Right lobe of liver (tissue), 4 donors: ENCODE measurements at regions not wholly inside any gene's neighbourhood (a gene's known extent, or its start where the extent isn't known, plus 50 kb on each side); places are given as distances from the start of the nearest gene placed in this dataset.

Experiments
- POLR2A ChIP-seq: fragments of 450-650 bp; IDR thresholded peaks from one replicate; pipeline ENCODE4 v1.6.1; 2017; ENCODE audit warnings: antibody characterized with exemption, mild to moderate bottlenecking
- TF ChIP-seq, protein P1 (sequence below), 4 donors: fragments of 200-600 bp in 3 of 4; fragments of 450-650 bp in 1 of 4; IDR thresholded peaks; one replicate each; pipeline versions ENCODE4 v1.5.1 to v1.8.0; 2016 to 2022; ENCODE audit warnings: antibody characterized with exemption in 4 of 4, mild to moderate bottlenecking in 2 of 4
- donor health status: DM: no; HTN: no; CAD: no.
- donor health status: DM: no; HTN: no; CAD: no.
- donor health status: DM: no; HTN: yes; CAD: no.

DNA sequence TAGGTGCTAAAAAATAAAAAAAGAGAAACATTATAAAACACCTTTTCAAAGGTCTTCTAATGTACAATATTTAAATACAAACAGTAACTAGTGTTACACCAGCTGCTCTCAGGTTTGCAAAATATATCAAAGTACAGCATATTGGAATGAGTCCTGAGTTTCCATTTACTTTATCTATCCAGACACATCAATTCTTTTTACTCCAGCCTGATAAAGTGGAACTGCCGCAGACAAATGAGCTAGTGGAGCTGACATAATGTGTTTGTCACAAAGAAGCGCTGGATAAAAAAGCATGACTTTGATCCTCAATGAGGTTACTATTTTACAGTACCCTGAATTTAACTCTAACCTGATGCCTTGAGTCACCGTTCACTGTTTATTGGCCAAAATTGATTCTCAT, 1243.1 kb downstream of the GATA3 start:
- TF ChIP-seq, protein P1, sequence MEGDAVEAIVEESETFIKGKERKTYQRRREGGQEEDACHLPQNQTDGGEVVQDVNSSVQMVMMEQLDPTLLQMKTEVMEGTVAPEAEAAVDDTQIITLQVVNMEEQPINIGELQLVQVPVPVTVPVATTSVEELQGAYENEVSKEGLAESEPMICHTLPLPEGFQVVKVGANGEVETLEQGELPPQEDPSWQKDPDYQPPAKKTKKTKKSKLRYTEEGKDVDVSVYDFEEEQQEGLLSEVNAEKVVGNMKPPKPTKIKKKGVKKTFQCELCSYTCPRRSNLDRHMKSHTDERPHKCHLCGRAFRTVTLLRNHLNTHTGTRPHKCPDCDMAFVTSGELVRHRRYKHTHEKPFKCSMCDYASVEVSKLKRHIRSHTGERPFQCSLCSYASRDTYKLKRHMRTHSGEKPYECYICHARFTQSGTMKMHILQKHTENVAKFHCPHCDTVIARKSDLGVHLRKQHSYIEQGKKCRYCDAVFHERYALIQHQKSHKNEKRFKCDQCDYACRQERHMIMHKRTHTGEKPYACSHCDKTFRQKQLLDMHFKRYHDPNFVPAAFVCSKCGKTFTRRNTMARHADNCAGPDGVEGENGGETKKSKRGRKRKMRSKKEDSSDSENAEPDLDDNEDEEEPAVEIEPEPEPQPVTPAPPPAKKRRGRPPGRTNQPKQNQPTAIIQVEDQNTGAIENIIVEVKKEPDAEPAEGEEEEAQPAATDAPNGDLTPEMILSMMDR (IDR thresholded peaks at IDR 0.05), result no peak
- TF ChIP-seq POLR2A, result no peak
